ENCODE measurements at regions not wholly inside any gene's neighbourhood (a gene's known extent, or its start where the extent isn't known, plus 50 kb on each side); places are given as distances from the start of the nearest gene placed in this dataset.

GRCh38 chr2:228556717-228557116 lies 375.2 kb upstream of the SPHKAP start:
- H3K9me3 Mint-ChIP-seq: peaks cover 4% of the 10 kb centered on the region
- no peak overlapping the region for H3K4me3 Mint-ChIP-seq
- no peak for DNase-seq (ENCODE audit: low spot score)
- H3K27me3 Mint-ChIP-seq (ENCODE audit: insufficient read depth): no peaks in the 10 kb centered on the region
- H3K36me3 Mint-ChIP-seq (ENCODE audit: low read depth): no peaks in the 10 kb centered on the region
- no peaks in the 10 kb centered on the region for H3K4me1 Mint-ChIP-seq (ENCODE audit: low read depth)
- no peak overlapping the region for H3K27ac Mint-ChIP-seq
- intact Hi-C loops (cut with micrococcal nuclease): no loop called here

DNA sequence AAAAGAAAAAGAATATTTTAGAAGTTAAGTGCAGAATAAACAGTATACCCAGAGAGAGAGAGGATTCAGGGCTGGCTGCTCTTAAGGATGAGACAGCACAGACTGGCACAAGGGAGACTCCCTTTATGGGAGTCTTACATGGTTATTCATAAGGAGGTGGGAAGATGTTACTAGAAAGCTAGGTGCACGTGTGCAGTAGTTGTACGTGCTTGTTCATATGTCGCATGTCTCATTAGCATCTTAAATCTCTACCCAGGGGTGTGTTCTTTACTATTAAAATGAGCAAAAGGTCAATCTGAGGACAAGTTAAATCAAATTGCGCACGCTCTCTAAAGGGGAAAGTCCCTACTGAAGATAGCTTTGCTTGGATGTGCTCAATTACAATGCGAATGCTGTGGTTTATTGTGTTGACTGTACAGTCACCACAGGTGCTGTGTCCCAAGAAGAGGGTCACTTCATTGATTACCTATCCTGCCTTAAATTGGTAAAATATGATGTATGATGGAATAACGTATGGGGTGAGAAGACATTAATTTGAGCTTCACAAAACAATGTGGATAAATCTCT lies 368.0 kb upstream of the SPHKAP start:
- H3K27ac Mint-ChIP-seq: no peak overlapping the region
- H3K4me1 Mint-ChIP-seq (ENCODE audit: low read depth): no peaks in the 10 kb centered on the region
- intact Hi-C loops (cut with micrococcal nuclease): no loop called here
- no peaks in the 10 kb centered on the region for H3K36me3 Mint-ChIP-seq (ENCODE audit: low read depth)
- no peak for DNase-seq (ENCODE audit: low spot score)
- H3K9me3 Mint-ChIP-seq: peaks cover 4% of the 10 kb centered on the region
- H3K4me3 Mint-ChIP-seq: no peak overlapping the region
- no peaks in the 10 kb centered on the region for H3K27me3 Mint-ChIP-seq (ENCODE audit: insufficient read depth)

- no peaks in the 10 kb centered on the region for H3K36me3 Mint-ChIP-seq (ENCODE audit: low read depth)
- no peak overlapping the region for H3K4me3 Mint-ChIP-seq
- peaks cover 4% of the 10 kb centered on the region for H3K9me3 Mint-ChIP-seq
- H3K27ac Mint-ChIP-seq: no peak overlapping the region
- H3K4me1 Mint-ChIP-seq (ENCODE audit: low read depth): no peaks in the 10 kb centered on the region
- no peaks in the 10 kb centered on the region for H3K27me3 Mint-ChIP-seq (ENCODE audit: insufficient read depth)
- DNase-seq (ENCODE audit: low spot score): no peak
- intact Hi-C loops (cut with micrococcal nuclease): no loop called here
Measured at GRCh38 chr2:228548230-228548629, 366.7 kb upstream of the SPHKAP start.

DNA sequence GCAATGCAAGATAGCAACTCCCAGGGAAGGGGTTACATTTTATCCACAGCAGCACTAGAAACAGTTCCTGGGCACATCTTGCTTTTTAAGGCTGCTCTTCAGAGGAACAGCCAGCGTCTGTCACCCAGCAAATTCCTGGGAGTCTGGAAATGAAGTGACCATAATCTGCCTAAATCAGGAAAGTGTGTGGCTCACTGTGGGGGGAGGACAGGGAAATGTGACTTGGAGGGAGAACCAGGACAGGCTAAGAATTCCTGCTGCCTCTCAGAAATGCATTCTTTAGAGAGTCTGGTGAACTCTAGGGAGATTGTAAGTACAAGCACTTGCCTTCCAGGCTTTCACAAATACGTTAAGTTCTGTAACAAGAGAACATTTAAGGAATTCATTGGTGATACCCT lies 364.3 kb upstream of the SPHKAP start:
- H3K27me3 Mint-ChIP-seq (ENCODE audit: insufficient read depth): no peaks in the 10 kb centered on the region
- peaks cover 4% of the 10 kb centered on the region for H3K9me3 Mint-ChIP-seq
- intact Hi-C loops (cut with micrococcal nuclease): no loop called here
- H3K36me3 Mint-ChIP-seq (ENCODE audit: low read depth): no peaks in the 10 kb centered on the region
- no peak overlapping the region for H3K27ac Mint-ChIP-seq
- H3K4me3 Mint-ChIP-seq: no peak overlapping the region
- no peak for DNase-seq (ENCODE audit: low spot score)
- no peaks in the 10 kb centered on the region for H3K4me1 Mint-ChIP-seq (ENCODE audit: low read depth)

DNA sequence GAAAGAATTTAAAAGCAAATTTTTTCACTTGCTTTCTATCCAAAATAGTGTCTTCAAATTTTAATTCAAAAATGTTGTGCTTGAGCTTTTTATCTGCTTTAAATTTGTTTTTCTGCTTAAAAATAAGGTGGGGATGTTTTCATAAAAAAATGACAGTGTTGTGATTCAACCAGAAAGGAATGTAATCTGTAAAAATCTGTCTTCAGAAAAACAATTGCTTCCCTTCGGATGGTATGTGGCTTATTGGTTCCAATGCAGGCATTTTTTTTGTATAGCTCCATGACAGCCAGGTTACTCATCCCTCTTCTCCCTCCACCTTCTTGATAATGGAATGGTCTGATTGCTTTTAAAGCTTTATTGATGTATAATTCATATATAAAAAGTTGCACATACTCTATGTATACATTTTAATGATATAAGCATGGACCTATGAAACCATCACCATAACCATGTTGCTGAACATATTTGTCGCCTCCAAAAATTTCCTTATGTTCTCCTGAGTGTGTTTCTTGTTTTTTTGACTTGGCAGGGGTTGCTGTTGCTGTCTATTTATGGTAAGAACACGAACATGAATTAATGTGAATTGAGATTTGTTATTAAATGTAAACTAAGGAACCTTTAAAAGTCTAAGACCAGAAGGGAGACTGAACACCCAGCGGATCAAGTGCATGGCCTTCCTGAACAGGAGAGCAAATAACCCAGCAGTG lies 363.7 kb upstream of the SPHKAP start:
- no peak for DNase-seq (ENCODE audit: low spot score)
- Mint-ChIP-seq H3K27me3 (ENCODE audit: insufficient read depth) (no peaks in the 10 kb centered on the region), H3K27ac (no peak overlapping the region), H3K9me3 (peaks cover 4% of the 10 kb centered on the region), H3K36me3 (ENCODE audit: low read depth) (no peaks in the 10 kb centered on the region), H3K4me1 (ENCODE audit: low read depth) (no peaks in the 10 kb centered on the region), H3K4me3 (no peak overlapping the region)
- intact Hi-C loops (cut with micrococcal nuclease): no loop called here

- H3K36me3 Mint-ChIP-seq (ENCODE audit: low read depth): no peaks in the 10 kb centered on the region
- no peak for DNase-seq (ENCODE audit: low spot score)
Measured at GRCh38 chr2:228543117-228543516, 361.6 kb upstream of the SPHKAP start.

GRCh38 chr2:228542277-228542676 lies 360.8 kb upstream of the SPHKAP start:
- Mint-ChIP-seq H3K9me3 (peaks cover 6% of the 10 kb centered on the region), H3K4me1 (ENCODE audit: low read depth) (no peaks in the 10 kb centered on the region), H3K36me3 (ENCODE audit: low read depth) (no peaks in the 10 kb centered on the region), H3K4me3 (no peak overlapping the region), H3K27ac (no peak overlapping the region), H3K27me3 (ENCODE audit: insufficient read depth) (no peaks in the 10 kb centered on the region)
- DNase-seq (ENCODE audit: low spot score): no peak
- intact Hi-C loops (cut with micrococcal nuclease): no loop called here

More at GRCh38 chr2:228543117-228543516, 361.6 kb upstream of the SPHKAP start:
- Mint-ChIP-seq H3K27me3 (ENCODE audit: insufficient read depth) (no peaks in the 10 kb centered on the region), H3K4me3 (no peak overlapping the region), H3K9me3 (peaks cover 4% of the 10 kb centered on the region), H3K4me1 (ENCODE audit: low read depth) (no peaks in the 10 kb centered on the region), H3K27ac (no peak overlapping the region)
- intact Hi-C loops (cut with micrococcal nuclease): no loop called here

- no peak for DNase-seq (ENCODE audit: low spot score)
- no peaks in the 10 kb centered on the region for H3K27me3 Mint-ChIP-seq (ENCODE audit: insufficient read depth)
Measured at GRCh38 chr2:228541789-228542188, 360.3 kb upstream of the SPHKAP start.

DNA sequence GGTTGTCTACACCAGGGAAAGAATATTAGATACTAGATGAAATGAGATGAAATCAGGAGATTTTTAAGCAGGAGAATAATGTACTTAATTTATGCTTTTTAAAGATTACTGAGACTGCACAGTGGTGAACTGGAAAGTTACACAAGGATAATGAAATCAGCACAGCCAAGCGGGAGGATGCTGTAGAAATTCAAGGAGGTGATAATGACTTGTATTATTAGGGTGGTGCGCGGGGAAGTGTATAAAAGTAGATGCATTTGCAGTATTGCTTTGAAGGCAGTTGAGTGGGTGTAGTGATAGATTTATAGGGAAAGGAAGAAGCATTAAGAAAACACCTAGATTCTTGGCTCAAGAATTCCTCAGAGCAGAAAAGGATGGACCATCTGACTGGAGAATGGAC lies 359.5 kb upstream of the SPHKAP start:
- H3K4me1 Mint-ChIP-seq (ENCODE audit: low read depth): no peaks in the 10 kb centered on the region
- intact Hi-C loops (cut with micrococcal nuclease): no loop called here

More at GRCh38 chr2:228541789-228542188, 360.3 kb upstream of the SPHKAP start:
- Mint-ChIP-seq H3K4me1 (ENCODE audit: low read depth) (no peaks in the 10 kb centered on the region), H3K4me3 (no peak overlapping the region), H3K36me3 (ENCODE audit: low read depth) (no peaks in the 10 kb centered on the region), H3K27ac (no peak overlapping the region), H3K9me3 (peaks cover 5% of the 10 kb centered on the region)
- intact Hi-C loops (cut with micrococcal nuclease): no loop called here

DNA sequence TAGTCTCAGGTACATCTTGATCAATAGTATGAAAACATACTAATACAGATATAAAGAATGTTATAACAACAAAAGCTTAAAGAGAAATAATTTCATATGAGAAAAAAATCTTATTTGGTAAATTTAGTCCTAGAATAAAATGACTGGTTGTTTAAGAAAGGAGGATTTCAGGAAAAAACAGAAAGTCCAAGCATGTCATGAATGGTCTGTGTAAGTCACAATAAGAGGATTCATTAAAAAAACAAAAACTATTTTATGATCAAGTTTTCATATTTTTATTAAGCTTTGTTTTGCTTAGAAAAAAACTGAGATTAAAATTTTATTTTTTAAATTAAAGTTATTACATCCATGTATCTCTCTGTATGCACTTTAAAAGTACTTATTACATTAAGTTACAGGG lies 353.9 kb upstream of the SPHKAP start:
- Mint-ChIP-seq H3K9me3 (peaks cover 10% of the 10 kb centered on the region), H3K4me3 (no peak overlapping the region), H3K4me1 (ENCODE audit: low read depth) (no peaks in the 10 kb centered on the region), H3K27me3 (ENCODE audit: insufficient read depth) (no peaks in the 10 kb centered on the region), H3K36me3 (ENCODE audit: low read depth) (no peaks in the 10 kb centered on the region), H3K27ac (no peak overlapping the region)
- no peak for DNase-seq (ENCODE audit: low spot score)
- intact Hi-C loops (cut with micrococcal nuclease): no loop called here

More for the DNA sequence above, 359.5 kb upstream of the SPHKAP start:
- no peak overlapping the region for H3K4me3 Mint-ChIP-seq
- peaks cover 5% of the 10 kb centered on the region for H3K9me3 Mint-ChIP-seq
- DNase-seq (ENCODE audit: low spot score): no peak
- no peak overlapping the region for H3K27ac Mint-ChIP-seq
- H3K36me3 Mint-ChIP-seq (ENCODE audit: low read depth): no peaks in the 10 kb centered on the region
- no peaks in the 10 kb centered on the region for H3K27me3 Mint-ChIP-seq (ENCODE audit: insufficient read depth)

DNA sequence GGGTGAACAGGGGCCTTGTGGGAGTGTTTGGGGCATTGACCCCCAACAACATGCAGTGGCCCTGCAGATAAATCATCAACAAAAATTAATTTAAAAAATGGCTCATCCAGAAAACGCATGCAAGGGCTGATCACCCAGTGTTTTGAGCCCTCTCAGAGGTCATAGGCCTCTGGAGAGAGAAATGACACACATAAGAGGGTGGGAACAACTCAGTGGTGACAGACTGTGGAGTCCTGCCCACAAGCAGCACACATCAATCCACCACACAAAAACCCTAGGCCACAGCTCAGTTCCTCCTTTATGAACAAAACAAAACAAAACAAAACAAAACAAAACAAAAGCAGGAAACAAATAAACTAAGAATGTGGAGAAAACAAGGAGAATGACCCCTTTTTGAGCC lies 351.7 kb upstream of the SPHKAP start:
- Mint-ChIP-seq H3K4me1 (ENCODE audit: low read depth) (no peaks in the 10 kb centered on the region), H3K9me3 (peaks cover 16% of the 10 kb centered on the region), H3K27ac (no peak overlapping the region), H3K27me3 (ENCODE audit: insufficient read depth) (no peaks in the 10 kb centered on the region), H3K36me3 (ENCODE audit: low read depth) (no peaks in the 10 kb centered on the region), H3K4me3 (no peak overlapping the region)
- intact Hi-C loops (cut with micrococcal nuclease): no loop called here
- DNase-seq (ENCODE audit: low spot score): no peak

GRCh38 chr2:228532233-228532632 lies 350.7 kb upstream of the SPHKAP start:
- intact Hi-C loops (cut with micrococcal nuclease): no loop called here
- H3K9me3 Mint-ChIP-seq: peaks cover 11% of the 10 kb centered on the region
- H3K36me3 Mint-ChIP-seq (ENCODE audit: low read depth): no peaks in the 10 kb centered on the region
- H3K27me3 Mint-ChIP-seq (ENCODE audit: insufficient read depth): no peaks in the 10 kb centered on the region
- no peak for DNase-seq (ENCODE audit: low spot score)
- H3K4me1 Mint-ChIP-seq (ENCODE audit: low read depth): no peaks in the 10 kb centered on the region
- no peak overlapping the region for H3K27ac Mint-ChIP-seq
- H3K4me3 Mint-ChIP-seq: no peak overlapping the region

DNA sequence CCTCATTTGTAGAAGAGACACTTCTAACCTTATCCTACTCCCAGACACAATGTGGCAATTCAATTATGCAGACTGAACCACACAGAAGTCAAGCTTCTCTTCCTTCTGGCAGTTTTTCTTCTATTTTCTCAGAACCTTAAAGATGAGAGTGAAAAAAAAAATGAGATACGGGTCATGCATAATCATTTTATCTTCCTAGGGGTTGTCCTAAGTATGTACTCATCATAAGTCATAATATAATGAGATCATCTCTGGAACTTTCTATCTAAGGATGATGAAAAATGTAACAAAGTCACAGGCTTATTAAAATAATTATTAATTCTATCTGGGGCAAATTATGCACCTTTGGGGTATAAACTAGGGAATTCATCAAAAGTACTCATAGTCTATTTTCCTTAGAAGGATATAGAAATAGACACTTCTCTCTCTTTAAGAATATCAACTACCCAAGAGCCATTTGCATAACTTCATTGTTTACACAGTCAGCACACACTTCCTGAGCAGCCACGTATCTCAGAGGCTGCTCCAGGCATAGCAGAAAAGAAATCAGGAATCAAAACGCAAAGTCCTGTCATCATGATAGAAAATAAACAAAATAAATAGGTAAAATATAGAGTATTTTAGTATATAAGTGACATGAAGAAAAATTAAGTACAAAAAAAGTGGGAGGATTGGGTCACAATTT lies 345.9 kb upstream of the SPHKAP start:
- Mint-ChIP-seq H3K27me3 (ENCODE audit: insufficient read depth) (no peaks in the 10 kb centered on the region), H3K4me1 (ENCODE audit: low read depth) (no peaks in the 10 kb centered on the region), H3K36me3 (ENCODE audit: low read depth) (no peaks in the 10 kb centered on the region), H3K27ac (no peak overlapping the region), H3K4me3 (no peak overlapping the region), H3K9me3 (peaks cover 6% of the 10 kb centered on the region)
- DNase-seq (ENCODE audit: low spot score): no peak
- intact Hi-C loops (cut with micrococcal nuclease): no loop called here
